ENCODE measurements at regions not wholly inside any gene's neighbourhood (a gene's known extent, or its start where the extent isn't known, plus 50 kb on each side); places are given as distances from the start of the nearest gene placed in this dataset.

- DNase-seq (ENCODE audit: low read depth, low spot score) = peak; percentile 91
- peak overlapping the region; percentile 87 for H3K27ac ChIP-seq (ENCODE audit: low read depth, low read length)
- ChIA-PET POLR2A (interaction anchor here (0.5 to 2.3 kb wide), 5 partner anchors 19 to 272 kb away, joined by 3 to 47 read pairs (median 4); no protein-coding TSS in a partner anchor), CTCF (interaction anchor here (1.0 to 1.8 kb wide), 2 partner anchors 50 to 103 kb away, joined by 3 to 5 read pairs; no protein-coding TSS in a partner anchor)
- no peaks in the 10 kb centered on the region for H3K9me3 ChIP-seq (ENCODE audit: control insufficient read depth, insufficient read depth, low read length)
- H3K27me3 ChIP-seq (ENCODE audit: control insufficient read depth, insufficient read depth, low read length) = no peaks in the 10 kb centered on the region
- no peak for TF ChIP-seq CTCF (IDR thresholded peaks at IDR 0.05; ENCODE audit: low read depth, low read length)
- H3K4me3 ChIP-seq (ENCODE audit: low read depth, low read length) = no peak overlapping the region
These were observed 105.2 kb upstream of the CARMIL1 start for GRCh38 chr6:25173951-25174474.

DNA sequence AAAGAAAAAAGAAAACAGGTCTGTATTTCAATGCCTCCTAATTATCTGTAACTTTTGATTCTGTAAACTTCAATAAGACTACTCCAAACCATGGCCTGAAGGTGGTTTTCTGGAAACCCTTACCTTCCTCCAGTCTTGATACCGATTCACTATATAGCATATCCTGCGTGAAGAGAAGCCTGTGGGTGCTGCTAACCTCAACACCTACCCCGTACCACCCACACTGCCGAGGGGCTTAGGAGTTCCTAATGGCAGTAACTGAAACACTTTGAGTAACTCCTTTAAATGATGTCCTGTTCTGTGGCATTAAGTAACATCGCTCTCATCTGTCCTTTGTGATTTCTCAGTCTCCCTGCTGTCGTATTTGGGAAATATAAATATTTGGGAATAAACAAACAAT is 104.5 kb upstream of the CARMIL1 start:
- no peaks in the 10 kb centered on the region for H3K27me3 ChIP-seq (ENCODE audit: control insufficient read depth, insufficient read depth, low read length)
- no peak overlapping the region for H3K4me3 ChIP-seq (ENCODE audit: low read depth, low read length)
- CTCF ChIA-PET = interaction anchor here (1.0 kb wide), 1 partner anchor 49 kb away, joined by 3 read pairs; no protein-coding TSS in a partner anchor
- peak overlapping the region; percentile 41 for H3K27ac ChIP-seq (ENCODE audit: low read depth, low read length)
- DNase-seq (ENCODE audit: low read depth, low spot score) = no peak
- no peaks in the 10 kb centered on the region for H3K9me3 ChIP-seq (ENCODE audit: control insufficient read depth, insufficient read depth, low read length)
- POLR2A ChIA-PET = interaction anchor here (0.7 to 2.3 kb wide), 4 partner anchors 19 to 272 kb away, joined by 3 to 47 read pairs (median 6); no protein-coding TSS in a partner anchor
- TF ChIP-seq CTCF (IDR thresholded peaks at IDR 0.05; ENCODE audit: low read depth, low read length) = no peak

- Histone ChIP-seq H3K9me3 (ENCODE audit: control insufficient read depth, insufficient read depth, low read length) (no peaks in the 10 kb centered on the region), H3K4me3 (ENCODE audit: low read depth, low read length) (no peak overlapping the region), H3K27me3 (ENCODE audit: control insufficient read depth, insufficient read depth, low read length) (no peaks in the 10 kb centered on the region), H3K27ac (ENCODE audit: low read depth, low read length) (peak overlapping the region; percentile 32)
- no peak for TF ChIP-seq CTCF (IDR thresholded peaks at IDR 0.05; ENCODE audit: low read depth, low read length)
- CTCF ChIA-PET = no interaction called here
- POLR2A ChIA-PET = no interaction called here
- DNase-seq (ENCODE audit: low read depth, low spot score) = no peak
These were observed 104.0 kb upstream of the CARMIL1 start for GRCh38 chr6:25175196-25175595.

DNA sequence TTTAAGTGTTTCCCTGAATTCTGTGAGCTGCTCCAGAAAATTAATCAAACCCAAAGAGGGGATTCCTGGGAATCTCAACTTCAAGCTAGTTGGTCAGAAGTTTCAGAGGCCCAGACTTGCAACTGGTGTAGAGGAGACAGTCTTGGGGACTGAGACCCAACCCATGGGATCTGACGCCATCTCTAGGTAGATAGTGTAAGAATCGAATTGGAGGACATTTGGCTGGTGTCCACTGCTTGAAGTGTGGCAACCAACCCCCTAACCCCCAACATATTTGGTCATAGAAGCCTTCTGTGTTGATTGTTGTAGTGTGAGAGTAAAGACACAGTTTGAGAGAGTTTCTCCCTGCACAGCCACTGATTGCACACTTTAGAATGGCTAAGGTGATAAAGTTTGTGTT is 103.5 kb upstream of the CARMIL1 start:
- Histone ChIP-seq H3K27me3 (ENCODE audit: control insufficient read depth, insufficient read depth, low read length) (no peaks in the 10 kb centered on the region), H3K27ac (ENCODE audit: low read depth, low read length) (no peak overlapping the region), H3K4me3 (ENCODE audit: low read depth, low read length) (no peak overlapping the region), H3K9me3 (ENCODE audit: control insufficient read depth, insufficient read depth, low read length) (no peaks in the 10 kb centered on the region)
- no peak for DNase-seq (ENCODE audit: low read depth, low spot score)
- no peak for TF ChIP-seq CTCF (IDR thresholded peaks at IDR 0.05; ENCODE audit: low read depth, low read length)
- POLR2A ChIA-PET = no interaction called here
- CTCF ChIA-PET = no interaction called here

DNA sequence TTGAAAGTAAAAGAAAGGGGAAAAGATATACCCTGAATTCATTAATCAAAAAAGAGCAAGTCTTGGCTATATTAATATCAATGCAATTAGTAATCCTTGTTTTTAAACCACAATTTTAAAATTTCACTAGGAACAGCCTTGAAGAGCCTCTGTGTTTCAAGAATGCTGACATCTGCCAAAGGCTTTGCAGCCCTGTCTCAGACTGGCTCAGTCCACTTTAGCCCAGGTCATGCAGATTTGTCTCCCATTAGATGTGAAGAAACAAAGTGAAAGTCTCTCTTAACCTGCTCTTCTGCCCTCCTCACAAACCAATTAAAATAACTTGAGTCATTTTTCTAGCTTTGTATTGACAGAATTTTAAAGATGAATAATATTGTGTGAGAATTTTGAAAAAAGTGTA is 102.7 kb upstream of the CARMIL1 start:
- H3K27ac ChIP-seq (ENCODE audit: low read depth, low read length) = no peak overlapping the region
- POLR2A ChIA-PET = no interaction called here
- TF ChIP-seq CTCF (IDR thresholded peaks at IDR 0.05; ENCODE audit: low read depth, low read length) = no peak
- H3K27me3 ChIP-seq (ENCODE audit: control insufficient read depth, insufficient read depth, low read length) = no peaks in the 10 kb centered on the region
- no peak for DNase-seq (ENCODE audit: low read depth, low spot score)
- CTCF ChIA-PET = no interaction called here
- H3K4me3 ChIP-seq (ENCODE audit: low read depth, low read length) = no peak overlapping the region
- no peaks in the 10 kb centered on the region for H3K9me3 ChIP-seq (ENCODE audit: control insufficient read depth, insufficient read depth, low read length)
